ENCODE measurements at regions not wholly inside any gene's neighbourhood (a gene's known extent, or its start where the extent isn't known, plus 50 kb on each side); places are given as distances from the start of the nearest gene placed in this dataset.

DNA sequence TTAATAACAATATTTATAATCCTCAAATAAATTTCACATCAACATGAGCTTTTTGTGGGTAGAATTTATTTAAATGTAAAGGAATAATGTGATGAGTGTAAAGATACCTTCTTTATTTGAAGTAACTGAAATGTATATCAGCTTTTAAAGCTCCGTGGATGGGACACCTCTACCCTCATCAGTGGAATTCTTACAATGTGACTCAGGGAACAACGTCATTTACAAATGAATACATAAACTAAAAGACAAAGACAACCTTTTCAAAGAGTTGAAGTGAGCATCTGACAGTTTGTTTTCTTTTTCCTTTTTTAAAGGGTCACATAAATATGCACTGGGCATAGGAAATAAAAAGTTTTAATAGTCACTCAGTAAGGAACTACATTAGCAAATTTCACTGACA lies 1127.0 kb upstream of the CRIM1 start:
- Histone ChIP-seq H3K36me3 (ENCODE audit: control insufficient read depth, low read length) (no peaks in the 10 kb centered on the region), H3K9me3 (ENCODE audit: control insufficient read depth, insufficient read depth, low read length) (no peaks in the 10 kb centered on the region), H3K27ac (ENCODE audit: low read depth, low read length) (no peak overlapping the region), H3K4me1 (ENCODE audit: control insufficient read depth, low read length) (no peaks in the 10 kb centered on the region), H3K27me3 (ENCODE audit: control insufficient read depth, low read length) (no peaks in the 10 kb centered on the region), H3K4me3 (ENCODE audit: low read length) (no peak overlapping the region), H3K4me2 (ENCODE audit: low read length) (no peak overlapping the region), H3K79me2 (ENCODE audit: control insufficient read depth, low read length) (no peaks in the 10 kb centered on the region), H4K20me1 (ENCODE audit: control insufficient read depth, insufficient read depth, low read depth, low read length) (no peaks in the 10 kb centered on the region), H3K9me2 (replicated peaks; ENCODE audit: control insufficient read depth, low read length) (no peaks in the 10 kb centered on the region), H3F3A (ENCODE audit: control insufficient read depth, insufficient read depth) (no peaks in the 10 kb centered on the region)
- TF ChIP-seq, protein P1, sequence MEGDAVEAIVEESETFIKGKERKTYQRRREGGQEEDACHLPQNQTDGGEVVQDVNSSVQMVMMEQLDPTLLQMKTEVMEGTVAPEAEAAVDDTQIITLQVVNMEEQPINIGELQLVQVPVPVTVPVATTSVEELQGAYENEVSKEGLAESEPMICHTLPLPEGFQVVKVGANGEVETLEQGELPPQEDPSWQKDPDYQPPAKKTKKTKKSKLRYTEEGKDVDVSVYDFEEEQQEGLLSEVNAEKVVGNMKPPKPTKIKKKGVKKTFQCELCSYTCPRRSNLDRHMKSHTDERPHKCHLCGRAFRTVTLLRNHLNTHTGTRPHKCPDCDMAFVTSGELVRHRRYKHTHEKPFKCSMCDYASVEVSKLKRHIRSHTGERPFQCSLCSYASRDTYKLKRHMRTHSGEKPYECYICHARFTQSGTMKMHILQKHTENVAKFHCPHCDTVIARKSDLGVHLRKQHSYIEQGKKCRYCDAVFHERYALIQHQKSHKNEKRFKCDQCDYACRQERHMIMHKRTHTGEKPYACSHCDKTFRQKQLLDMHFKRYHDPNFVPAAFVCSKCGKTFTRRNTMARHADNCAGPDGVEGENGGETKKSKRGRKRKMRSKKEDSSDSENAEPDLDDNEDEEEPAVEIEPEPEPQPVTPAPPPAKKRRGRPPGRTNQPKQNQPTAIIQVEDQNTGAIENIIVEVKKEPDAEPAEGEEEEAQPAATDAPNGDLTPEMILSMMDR (IDR thresholded peaks at IDR 0.05; ENCODE audit: low read depth, low read length, poor library complexity, severe bottlenecking): no peak
- TF ChIP-seq EZH2phosphoT487 (IDR thresholded peaks at IDR 0.05; ENCODE audit: borderline replicate concordance, low read length): no peak

- Histone ChIP-seq H3K36me3 (ENCODE audit: control insufficient read depth, low read length) (no peaks in the 10 kb centered on the region), H3K9me2 (replicated peaks; ENCODE audit: control insufficient read depth, low read length) (no peaks in the 10 kb centered on the region), H3K27ac (ENCODE audit: low read depth, low read length) (no peak overlapping the region), H3K4me1 (ENCODE audit: control insufficient read depth, low read length) (no peaks in the 10 kb centered on the region), H4K20me1 (ENCODE audit: control insufficient read depth, insufficient read depth, low read depth, low read length) (no peaks in the 10 kb centered on the region), H3K9me3 (ENCODE audit: control insufficient read depth, insufficient read depth, low read length) (no peaks in the 10 kb centered on the region), H3F3A (ENCODE audit: control insufficient read depth, insufficient read depth) (no peaks in the 10 kb centered on the region), H3K4me2 (ENCODE audit: low read length) (no peak overlapping the region), H3K79me2 (ENCODE audit: control insufficient read depth, low read length) (no peaks in the 10 kb centered on the region), H3K4me3 (ENCODE audit: low read length) (no peak overlapping the region), H3K27me3 (ENCODE audit: control insufficient read depth, low read length) (no peaks in the 10 kb centered on the region)
- TF ChIP-seq, protein P1 (IDR thresholded peaks at IDR 0.05; ENCODE audit: low read depth, low read length, poor library complexity, severe bottlenecking): no peak
- TF ChIP-seq EZH2phosphoT487 (IDR thresholded peaks at IDR 0.05; ENCODE audit: borderline replicate concordance, low read length): no peak
These were observed 1135.1 kb upstream of the CRIM1 start for GRCh38 chr2:35220461-35220860.

DNA sequence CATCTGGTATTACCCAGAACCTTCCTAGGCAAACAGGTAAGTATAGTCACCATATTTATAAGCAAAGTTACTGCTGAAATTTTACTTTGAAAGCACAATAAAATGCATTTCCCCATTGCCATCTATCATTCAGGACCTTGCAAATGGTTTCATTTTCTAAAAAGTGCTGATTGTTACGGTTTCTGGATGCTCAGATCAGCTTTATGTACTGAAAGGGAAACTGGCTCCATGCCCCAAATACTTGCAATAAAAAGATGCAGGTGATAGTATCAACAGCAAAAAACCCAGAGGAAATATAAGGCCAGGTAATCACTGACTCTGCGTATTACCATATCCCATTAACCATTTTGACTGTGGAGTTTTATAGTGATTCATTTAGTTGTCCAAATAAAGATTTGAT lies 1150.7 kb upstream of the CRIM1 start:
- Histone ChIP-seq H3K9me2 (replicated peaks; ENCODE audit: control insufficient read depth, low read length) (no peaks in the 10 kb centered on the region), H3K4me3 (ENCODE audit: low read length) (no peak overlapping the region), H3K27me3 (ENCODE audit: control insufficient read depth, low read length) (no peaks in the 10 kb centered on the region), H3K36me3 (ENCODE audit: control insufficient read depth, low read length) (no peaks in the 10 kb centered on the region), H3K9me3 (ENCODE audit: control insufficient read depth, insufficient read depth, low read length) (no peaks in the 10 kb centered on the region), H3K79me2 (ENCODE audit: control insufficient read depth, low read length) (no peaks in the 10 kb centered on the region), H4K20me1 (ENCODE audit: control insufficient read depth, insufficient read depth, low read depth, low read length) (no peaks in the 10 kb centered on the region), H3F3A (ENCODE audit: control insufficient read depth, insufficient read depth) (no peaks in the 10 kb centered on the region), H3K4me2 (ENCODE audit: low read length) (no peak overlapping the region), H3K27ac (ENCODE audit: low read depth, low read length) (no peak overlapping the region), H3K4me1 (ENCODE audit: control insufficient read depth, low read length) (no peaks in the 10 kb centered on the region)
- TF ChIP-seq EZH2phosphoT487 (IDR thresholded peaks at IDR 0.05; ENCODE audit: borderline replicate concordance, low read length): no peak
- TF ChIP-seq, protein P1 (IDR thresholded peaks at IDR 0.05; ENCODE audit: low read depth, low read length, poor library complexity, severe bottlenecking): no peak

GRCh38 chr2:35204323-35204722 lies 1151.3 kb upstream of the CRIM1 start:
- Histone ChIP-seq H3K9me2 (replicated peaks; ENCODE audit: control insufficient read depth, low read length) (no peaks in the 10 kb centered on the region), H3K79me2 (ENCODE audit: control insufficient read depth, low read length) (no peaks in the 10 kb centered on the region), H3K27me3 (ENCODE audit: control insufficient read depth, low read length) (no peaks in the 10 kb centered on the region), H3K4me3 (ENCODE audit: low read length) (no peak overlapping the region), H4K20me1 (ENCODE audit: control insufficient read depth, insufficient read depth, low read depth, low read length) (no peaks in the 10 kb centered on the region), H3K4me1 (ENCODE audit: control insufficient read depth, low read length) (no peaks in the 10 kb centered on the region), H3K27ac (ENCODE audit: low read depth, low read length) (no peak overlapping the region), H3K4me2 (ENCODE audit: low read length) (no peak overlapping the region), H3F3A (ENCODE audit: control insufficient read depth, insufficient read depth) (no peaks in the 10 kb centered on the region), H3K9me3 (ENCODE audit: control insufficient read depth, insufficient read depth, low read length) (no peaks in the 10 kb centered on the region), H3K36me3 (ENCODE audit: control insufficient read depth, low read length) (no peaks in the 10 kb centered on the region)
- TF ChIP-seq EZH2phosphoT487 (IDR thresholded peaks at IDR 0.05; ENCODE audit: borderline replicate concordance, low read length): no peak
- TF ChIP-seq, protein P1 (IDR thresholded peaks at IDR 0.05; ENCODE audit: low read depth, low read length, poor library complexity, severe bottlenecking): no peak
